Stimulated activated CD4-positive, alpha-beta T cell treated with anti-CD3 and anti-CD28 coated beads, Interleukin-2, amount 100 ng/mL, for 24 hours (primary cell): ENCODE measurements at regions not wholly inside any gene's neighbourhood (a gene's known extent, or its start where the extent isn't known, plus 50 kb on each side); places are given as distances from the start of the nearest gene placed in this dataset.

Source experiments
- DNase-seq, 2 donors: peaks; one replicate each; pipeline ENCODE4 v3.0.0-alpha.2; 2020

GRCh38 chr5:32991421-32991815, 280.3 kb downstream of the NPR3 start:
- no peak for DNase-seq

- DNase-seq, result no peak
Observed at GRCh38 chr5:32996336-32996735, 285.2 kb downstream of the NPR3 start.

- DNase-seq, result no peak
Observed at GRCh38 chr5:33008751-33009418, 297.8 kb downstream of the NPR3 start.

GRCh38 chr5:33010846-33011245, 299.7 kb downstream of the NPR3 start:
- no peak for DNase-seq

GRCh38 chr5:33011801-33012200, 300.7 kb downstream of the NPR3 start:
- no peak for DNase-seq

- no peak for DNase-seq
Observed at GRCh38 chr5:33023649-33024048, 312.5 kb downstream of the NPR3 start.

- no peak for DNase-seq
Observed at GRCh38 chr5:33032271-33033070, 321.4 kb downstream of the NPR3 start.

- no peak for DNase-seq
Observed at GRCh38 chr5:33033516-33033915, 322.4 kb downstream of the NPR3 start.

- DNase-seq, result no peak
Observed at GRCh38 chr5:33034777-33035176, 323.7 kb downstream of the NPR3 start.

GRCh38 chr5:33035851-33036527, 324.9 kb downstream of the NPR3 start:
- no peak for DNase-seq

GRCh38 chr5:33037076-33037475, 326.0 kb downstream of the NPR3 start:
- no peak for DNase-seq

- DNase-seq, result no peak
Observed at GRCh38 chr5:33041586-33041985, 330.5 kb downstream of the NPR3 start.

- no peak for DNase-seq
Observed at GRCh38 chr5:33043343-33043997, 332.3 kb downstream of the NPR3 start.

- DNase-seq, result no peak
Observed at GRCh38 chr5:33046091-33046490, 335.0 kb downstream of the NPR3 start.

GRCh38 chr5:33048315-33048714, 337.2 kb downstream of the NPR3 start:
- no peak for DNase-seq

GRCh38 chr5:33049298-33049697, 338.2 kb downstream of the NPR3 start:
- no peak for DNase-seq

- no peak for DNase-seq
Observed at GRCh38 chr5:33049842-33050241, 338.7 kb downstream of the NPR3 start.

GRCh38 chr5:33059081-33059480, 348.0 kb downstream of the NPR3 start:
- no peak for DNase-seq

- DNase-seq, result no peak
Observed at GRCh38 chr5:33065131-33065530, 354.0 kb downstream of the NPR3 start.

- no peak for DNase-seq
Observed at GRCh38 chr5:33067291-33067690, 356.2 kb downstream of the NPR3 start.

- no peak for DNase-seq
Observed at GRCh38 chr5:33068786-33069185, 357.7 kb downstream of the NPR3 start.

GRCh38 chr5:33072296-33072695, 361.2 kb downstream of the NPR3 start:
- no peak for DNase-seq

- DNase-seq, result no peak
Observed at GRCh38 chr5:33072726-33073125, 361.6 kb downstream of the NPR3 start.
